DND-41 (cell line): ENCODE measurements at regions not wholly inside any gene's neighbourhood (a gene's known extent, or its start where the extent isn't known, plus 50 kb on each side); places are given as distances from the start of the nearest gene placed in this dataset.

Experiments
- ATAC-seq: fragments of 200-7000 bp; cut with Tn5 transposase; 3 replicates; pipeline ENCODE4 v1.9.1; 2021; ENCODE audit warnings: low read depth; ENCODE audit not compliant: insufficient read depth
- DNase-seq: peaks from one replicate; pipeline ENCODE4 v3.0.0-alpha.2; 2020
- H2AFZ ChIP-seq: 2 replicates; pipeline ENCODE4 v1.6.0; 2012; ENCODE audit warnings: low read depth, low read length
- H3K27ac ChIP-seq: 2 replicates; pipeline ENCODE4 v1.5.1; 2012; ENCODE audit warnings: low read length, inconsistent platforms
- H3K27me3 ChIP-seq: fragments of 200-600 bp; sonication (generic); 2 replicates; pipeline ENCODE4 v1.6.0; 2012; ENCODE audit warnings: low read length, mild to moderate bottlenecking, inconsistent platforms; ENCODE audit not compliant: insufficient read depth, poor library complexity
- H3K36me3 ChIP-seq: 2 replicates; pipeline ENCODE4 v1.5.1; 2012; ENCODE audit warnings: low read length, inconsistent platforms; ENCODE audit not compliant: insufficient read depth
- H3K4me1 ChIP-seq: 2 replicates; pipeline ENCODE4 v1.5.1; 2012; ENCODE audit warnings: mild to moderate bottlenecking, low read length; ENCODE audit not compliant: insufficient read depth
- H3K4me2 ChIP-seq: 2 replicates; pipeline ENCODE4 v1.6.0; 2012; ENCODE audit warnings: mild to moderate bottlenecking, moderate library complexity, low read length, inconsistent platforms; ENCODE audit not compliant: insufficient read depth
- H3K4me3 ChIP-seq, 2 experiments: fragments of 200-600 bp in 1 of 2; shearing (Covaris generic) in 1 of 2; 2 replicates each; pipeline ENCODE4 v1.5.1; 2012 to 2016; ENCODE audit warnings: inconsistent platforms in 2 of 2, low read length in 2 of 2, mild to moderate bottlenecking in 2 of 2, low read depth in 1 of 2, moderate library complexity in 1 of 2
- H3K79me2 ChIP-seq: 2 replicates; pipeline ENCODE4 v1.6.0; 2012; ENCODE audit warnings: low read length, inconsistent platforms; ENCODE audit not compliant: insufficient read depth
- H3K9ac ChIP-seq: 2 replicates; pipeline ENCODE4 v1.6.0; 2012; ENCODE audit warnings: low read depth, mild to moderate bottlenecking, inconsistent platforms, low read length, moderate library complexity
- H3K9me3 ChIP-seq: 2 replicates; pipeline ENCODE4 v1.5.1; 2012; ENCODE audit warnings: low read length, moderate library complexity, mild to moderate bottlenecking, inconsistent platforms; ENCODE audit not compliant: insufficient read depth, severe bottlenecking
- H4K20me1 ChIP-seq: 2 replicates; pipeline ENCODE4 v1.6.0; 2012; ENCODE audit warnings: low read length; ENCODE audit not compliant: insufficient read depth
- EZH2 ChIP-seq: IDR thresholded peaks from 3 replicates; pipeline ENCODE4 v1.6.1; 2012; ENCODE audit warnings: borderline replicate concordance, low read depth, mild to moderate bottlenecking, moderate library complexity, low read length, inconsistent platforms; ENCODE audit not compliant: severe bottlenecking
- TF ChIP-seq, protein P1 (sequence below): IDR thresholded peaks from 2 replicates; pipeline ENCODE4 v1.5.1; 2012; ENCODE audit warnings: borderline replicate concordance, low read length, moderate library complexity, mild to moderate bottlenecking; ENCODE audit not compliant: poor library complexity, severe bottlenecking; ENCODE audit errors: extremely low read depth

DNA sequence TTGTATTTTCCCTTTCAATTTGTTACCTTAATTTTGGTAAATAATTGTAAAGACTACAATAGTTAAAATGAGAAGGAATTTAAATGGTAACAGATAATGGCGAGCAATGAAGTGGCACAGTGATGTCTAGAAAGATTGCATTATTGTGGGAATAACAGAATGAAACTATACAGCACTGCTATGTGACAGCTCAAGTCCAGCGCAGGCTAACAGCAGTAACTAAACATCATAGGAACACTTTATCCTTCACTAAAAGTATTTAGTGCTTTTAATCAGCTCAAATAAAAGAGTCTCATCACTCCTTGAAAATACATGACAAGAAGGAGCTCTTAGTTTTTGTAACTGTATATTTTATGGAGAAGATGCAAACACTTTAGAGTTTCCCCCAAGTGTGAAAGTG lies 190.8 kb downstream of the TENT5A start:
- Histone ChIP-seq H2AFZ (no peak overlapping the region), H3K9me3 (no peaks in the 10 kb centered on the region), H3K4me1 (no peaks in the 10 kb centered on the region), H4K20me1 (no peaks in the 10 kb centered on the region), H3K27ac (no peak overlapping the region), H3K36me3 (no peaks in the 10 kb centered on the region), H3K27me3 (no peaks in the 10 kb centered on the region), H3K79me2 (no peaks in the 10 kb centered on the region), H3K4me3 (no peak overlapping the region), H3K4me2 (no peak overlapping the region), H3K9ac (no peak overlapping the region)
- ATAC-seq: no peak
- DNase-seq: no peak
- TF ChIP-seq EZH2: no peak
- TF ChIP-seq, protein P1, sequence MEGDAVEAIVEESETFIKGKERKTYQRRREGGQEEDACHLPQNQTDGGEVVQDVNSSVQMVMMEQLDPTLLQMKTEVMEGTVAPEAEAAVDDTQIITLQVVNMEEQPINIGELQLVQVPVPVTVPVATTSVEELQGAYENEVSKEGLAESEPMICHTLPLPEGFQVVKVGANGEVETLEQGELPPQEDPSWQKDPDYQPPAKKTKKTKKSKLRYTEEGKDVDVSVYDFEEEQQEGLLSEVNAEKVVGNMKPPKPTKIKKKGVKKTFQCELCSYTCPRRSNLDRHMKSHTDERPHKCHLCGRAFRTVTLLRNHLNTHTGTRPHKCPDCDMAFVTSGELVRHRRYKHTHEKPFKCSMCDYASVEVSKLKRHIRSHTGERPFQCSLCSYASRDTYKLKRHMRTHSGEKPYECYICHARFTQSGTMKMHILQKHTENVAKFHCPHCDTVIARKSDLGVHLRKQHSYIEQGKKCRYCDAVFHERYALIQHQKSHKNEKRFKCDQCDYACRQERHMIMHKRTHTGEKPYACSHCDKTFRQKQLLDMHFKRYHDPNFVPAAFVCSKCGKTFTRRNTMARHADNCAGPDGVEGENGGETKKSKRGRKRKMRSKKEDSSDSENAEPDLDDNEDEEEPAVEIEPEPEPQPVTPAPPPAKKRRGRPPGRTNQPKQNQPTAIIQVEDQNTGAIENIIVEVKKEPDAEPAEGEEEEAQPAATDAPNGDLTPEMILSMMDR: no peak

GRCh38 chr6:81561071-81561564 lies 191.4 kb downstream of the TENT5A start:
- Histone ChIP-seq H3K4me1 (no peaks in the 10 kb centered on the region), H3K27me3 (no peaks in the 10 kb centered on the region), H4K20me1 (no peaks in the 10 kb centered on the region), H2AFZ (no peak overlapping the region), H3K9ac (no peak overlapping the region), H3K27ac (no peak overlapping the region), H3K36me3 (no peaks in the 10 kb centered on the region), H3K9me3 (no peaks in the 10 kb centered on the region), H3K79me2 (no peaks in the 10 kb centered on the region), H3K4me3 (no peak overlapping the region), H3K4me2 (no peak overlapping the region)
- no peak for ATAC-seq
- DNase-seq: no peak
- TF ChIP-seq, protein P1: no peak

- Histone ChIP-seq H3K36me3 (no peaks in the 10 kb centered on the region), H3K27me3 (no peaks in the 10 kb centered on the region), H3K9me3 (no peaks in the 10 kb centered on the region), H4K20me1 (no peaks in the 10 kb centered on the region), H3K27ac (no peak overlapping the region), H3K9ac (no peak overlapping the region), H3K4me3 (no peak overlapping the region), H3K79me2 (no peaks in the 10 kb centered on the region), H3K4me2 (no peak overlapping the region), H3K4me1 (no peaks in the 10 kb centered on the region), H2AFZ (no peak overlapping the region)
- ATAC-seq (no peak), DNase-seq (no peak)
- TF ChIP-seq, protein P1: no peak
- TF ChIP-seq EZH2: no peak
These were observed 194.7 kb downstream of the TENT5A start for GRCh38 chr6:81557811-81558210.

GRCh38 chr6:81556551-81556950 lies 195.9 kb downstream of the TENT5A start:
- Histone ChIP-seq H3K79me2 (no peaks in the 10 kb centered on the region), H3K9ac (no peak overlapping the region), H3K4me2 (no peak overlapping the region), H3K27ac (no peak overlapping the region), H3K4me3 (no peak overlapping the region), H3K9me3 (no peaks in the 10 kb centered on the region), H3K4me1 (no peaks in the 10 kb centered on the region), H4K20me1 (no peaks in the 10 kb centered on the region), H3K36me3 (no peaks in the 10 kb centered on the region), H2AFZ (no peak overlapping the region), H3K27me3 (no peaks in the 10 kb centered on the region)
- TF ChIP-seq, protein P1: no peak
- TF ChIP-seq EZH2: no peak
- DNase-seq (no peak), ATAC-seq (no peak)
